Kidney epithelial cell (primary cell): ENCODE measurements at regions not wholly inside any gene's neighbourhood (a gene's known extent, or its start where the extent isn't known, plus 50 kb on each side); places are given as distances from the start of the nearest gene placed in this dataset.

Experiments used
- DNase-seq: peaks from one replicate; pipeline ENCODE4 v3.0.0-alpha.2; 2010; ENCODE audit warnings: low read depth
- H3K27me3 ChIP-seq: 2 replicates; pipeline ENCODE4 v1.6.0; 2011; ENCODE audit warnings: low read length; ENCODE audit not compliant: control insufficient read depth, insufficient read depth
- H3K36me3 ChIP-seq: 2 replicates; pipeline ENCODE4 v1.5.1; 2011; ENCODE audit warnings: low read length; ENCODE audit not compliant: control insufficient read depth, insufficient read depth
- H3K4me3 ChIP-seq: 2 replicates; pipeline ENCODE4 v1.5.1; 2011; ENCODE audit warnings: low read depth, mild to moderate bottlenecking, control low read depth, low read length
- CTCF ChIP-seq: IDR thresholded peaks from 2 replicates; pipeline ENCODE4 v1.5.1; 2011; ENCODE audit warnings: mild to moderate bottlenecking, moderate library complexity, low read length, control low read depth, inconsistent platforms; ENCODE audit not compliant: insufficient read depth, poor library complexity, severe bottlenecking

DNA sequence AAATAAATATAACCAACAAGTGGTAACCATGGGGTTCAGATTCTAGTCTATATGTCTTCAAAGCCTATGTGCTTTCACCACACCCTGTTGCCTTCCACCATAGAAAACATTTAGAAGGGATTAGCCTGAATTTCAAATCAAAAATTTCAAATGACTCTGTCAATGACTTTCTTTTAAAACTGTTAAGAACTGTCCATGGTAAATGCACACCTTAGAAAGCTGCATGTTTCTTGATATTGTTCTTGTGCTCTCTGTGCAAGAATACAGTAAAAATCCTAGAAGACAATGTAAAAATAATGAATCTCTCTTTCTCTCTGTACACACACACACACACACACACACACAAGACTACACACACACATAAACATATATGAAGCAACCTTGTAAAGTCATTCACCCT is 74.6 kb upstream of the EXOC1L start:
- Histone ChIP-seq H3K27me3 (no peaks in the 10 kb centered on the region), H3K4me3 (no peak overlapping the region)
- no peak for TF ChIP-seq CTCF

DNA sequence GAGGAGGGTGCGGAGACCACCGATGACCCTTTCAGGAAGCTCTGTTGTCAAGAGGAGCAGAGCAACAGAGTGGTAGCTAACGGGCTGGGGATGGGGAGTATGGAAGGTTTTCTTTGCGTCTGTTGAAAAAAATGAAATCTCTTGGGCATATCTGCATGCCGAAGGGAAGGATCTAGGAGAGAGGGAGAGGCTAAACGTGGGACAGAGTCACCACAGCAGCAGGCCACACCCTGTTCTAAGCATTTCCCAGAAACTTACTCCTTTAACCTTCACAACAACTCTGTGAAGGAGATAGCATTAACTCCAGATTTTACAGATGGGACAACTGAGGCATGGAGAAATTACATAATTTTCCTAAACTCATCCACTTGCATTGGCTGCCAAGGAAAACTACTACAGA is 71.8 kb upstream of the EXOC1L start:
- Histone ChIP-seq H3K27me3 (no peaks in the 10 kb centered on the region), H3K36me3 (no peaks in the 10 kb centered on the region), H3K4me3 (no peak overlapping the region)
- DNase-seq: no peak
- TF ChIP-seq CTCF: no peak

More for the DNA sequence above, 74.6 kb upstream of the EXOC1L start:
- DNase-seq: no peak
- H3K36me3 ChIP-seq: no peaks in the 10 kb centered on the region

DNA sequence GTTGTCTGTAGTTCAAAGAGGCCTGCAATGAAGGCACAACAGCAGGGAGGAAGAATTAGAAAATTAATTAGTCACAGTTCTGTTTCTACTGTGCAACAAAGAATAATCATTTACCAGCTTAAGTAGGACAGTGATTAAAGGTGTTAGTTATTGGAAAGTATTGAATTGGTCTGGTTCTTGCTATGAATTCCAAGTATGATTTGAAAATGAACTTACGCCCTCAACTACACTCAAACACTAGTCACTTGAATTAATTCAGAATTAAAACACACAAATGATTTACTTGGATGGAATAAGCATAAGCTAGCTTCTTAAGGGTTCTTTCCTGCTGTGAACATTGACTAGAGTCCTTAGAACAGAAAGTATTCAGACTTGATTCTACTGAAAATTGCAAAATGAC is 69.9 kb upstream of the EXOC1L start:
- Histone ChIP-seq H3K27me3 (no peaks in the 10 kb centered on the region), H3K4me3 (no peak overlapping the region), H3K36me3 (no peaks in the 10 kb centered on the region)
- DNase-seq: no peak
- no peak for TF ChIP-seq CTCF

DNA sequence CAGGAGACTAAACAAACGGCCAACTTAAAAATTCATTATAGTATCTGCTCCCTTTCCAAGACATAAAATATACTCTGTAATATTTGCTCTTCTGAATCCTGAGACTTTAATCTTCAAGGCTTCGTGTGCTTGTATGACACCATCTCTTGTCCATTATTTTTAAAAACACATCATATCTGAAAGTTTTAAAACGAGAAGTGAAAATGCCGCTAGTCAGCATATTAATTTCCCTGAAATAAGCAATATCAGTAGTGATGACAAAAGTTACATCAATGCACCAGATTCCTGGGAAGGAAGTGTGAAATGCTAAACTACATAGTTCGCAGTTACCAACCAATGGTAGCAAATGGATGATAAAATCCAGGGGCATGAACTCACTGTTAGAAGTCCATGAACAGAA is 66.8 kb upstream of the EXOC1L start:
- no peaks in the 10 kb centered on the region for H3K27me3 ChIP-seq
- no peak for DNase-seq
- no peak for TF ChIP-seq CTCF
- no peak overlapping the region for H3K4me3 ChIP-seq
- no peaks in the 10 kb centered on the region for H3K36me3 ChIP-seq

GRCh38 chr4:55753856-55754255 is 65.7 kb upstream of the EXOC1L start:
- Histone ChIP-seq H3K4me3 (no peak overlapping the region), H3K36me3 (no peaks in the 10 kb centered on the region), H3K27me3 (no peaks in the 10 kb centered on the region)
- no peak for TF ChIP-seq CTCF
- DNase-seq: no peak

- TF ChIP-seq CTCF: no peak
- Histone ChIP-seq H3K4me3 (no peak overlapping the region), H3K36me3 (no peaks in the 10 kb centered on the region), H3K27me3 (no peaks in the 10 kb centered on the region)
- DNase-seq: no peak
Observed at GRCh38 chr4:55754754-55755350, 64.7 kb upstream of the EXOC1L start.
